Gastrocnemius medialis (tissue), 4 donors: ENCODE measurements at regions not wholly inside any gene's neighbourhood (a gene's known extent, or its start where the extent isn't known, plus 50 kb on each side); places are given as distances from the start of the nearest gene placed in this dataset.

Experiments used
- POLR2A ChIP-seq, 2 donors: fragments of 450-650 bp; IDR thresholded peaks; one replicate each; pipeline ENCODE4 v1.6.1; 2017; ENCODE audit warnings: antibody characterized with exemption in 2 of 2, mild to moderate bottlenecking in 2 of 2, moderate library complexity in 2 of 2
- TF ChIP-seq, protein P1 (sequence below), 5 experiments: fragments of 450-650 bp in 3 of 5; fragments of 200-600 bp in 2 of 5; sonication (generic) in 2 of 5; IDR thresholded peaks in 4 of 5; conservative IDR thresholded peaks in 1 of 5; 1 replicate in 4 of 5; 2 replicates in 1 of 5; pipeline ENCODE4 v1.5.1; 2016 to 2019; ENCODE audit warnings: antibody characterized with exemption in 5 of 5, mild to moderate bottlenecking in 3 of 5, moderate library complexity in 3 of 5

- TF ChIP-seq, protein P1, sequence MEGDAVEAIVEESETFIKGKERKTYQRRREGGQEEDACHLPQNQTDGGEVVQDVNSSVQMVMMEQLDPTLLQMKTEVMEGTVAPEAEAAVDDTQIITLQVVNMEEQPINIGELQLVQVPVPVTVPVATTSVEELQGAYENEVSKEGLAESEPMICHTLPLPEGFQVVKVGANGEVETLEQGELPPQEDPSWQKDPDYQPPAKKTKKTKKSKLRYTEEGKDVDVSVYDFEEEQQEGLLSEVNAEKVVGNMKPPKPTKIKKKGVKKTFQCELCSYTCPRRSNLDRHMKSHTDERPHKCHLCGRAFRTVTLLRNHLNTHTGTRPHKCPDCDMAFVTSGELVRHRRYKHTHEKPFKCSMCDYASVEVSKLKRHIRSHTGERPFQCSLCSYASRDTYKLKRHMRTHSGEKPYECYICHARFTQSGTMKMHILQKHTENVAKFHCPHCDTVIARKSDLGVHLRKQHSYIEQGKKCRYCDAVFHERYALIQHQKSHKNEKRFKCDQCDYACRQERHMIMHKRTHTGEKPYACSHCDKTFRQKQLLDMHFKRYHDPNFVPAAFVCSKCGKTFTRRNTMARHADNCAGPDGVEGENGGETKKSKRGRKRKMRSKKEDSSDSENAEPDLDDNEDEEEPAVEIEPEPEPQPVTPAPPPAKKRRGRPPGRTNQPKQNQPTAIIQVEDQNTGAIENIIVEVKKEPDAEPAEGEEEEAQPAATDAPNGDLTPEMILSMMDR (IDR thresholded peaks at IDR 0.05 in 4 of 5, conservative IDR thresholded peaks at IDR 0.05 in 1 of 5), result no peak
- TF ChIP-seq POLR2A (IDR thresholded peaks at IDR 0.05), result no peak
Observed at GRCh38 chr10:107520348-107520747, 355.8 kb upstream of the SORCS1 start.
